Renal cortex interstitium (tissue), 11 donors: ENCODE measurements at regions not wholly inside any gene's neighbourhood (a gene's known extent, or its start where the extent isn't known, plus 50 kb on each side); places are given as distances from the start of the nearest gene placed in this dataset.

Source experiments
- DNase-seq, 11 donors: peaks; one replicate each; pipeline ENCODE4 v3.0.0-alpha.2; 2013; ENCODE audit warnings: low read depth in 9 of 11, low spot score in 4 of 11; ENCODE audit errors: extremely low read depth in 1 of 11

DNA sequence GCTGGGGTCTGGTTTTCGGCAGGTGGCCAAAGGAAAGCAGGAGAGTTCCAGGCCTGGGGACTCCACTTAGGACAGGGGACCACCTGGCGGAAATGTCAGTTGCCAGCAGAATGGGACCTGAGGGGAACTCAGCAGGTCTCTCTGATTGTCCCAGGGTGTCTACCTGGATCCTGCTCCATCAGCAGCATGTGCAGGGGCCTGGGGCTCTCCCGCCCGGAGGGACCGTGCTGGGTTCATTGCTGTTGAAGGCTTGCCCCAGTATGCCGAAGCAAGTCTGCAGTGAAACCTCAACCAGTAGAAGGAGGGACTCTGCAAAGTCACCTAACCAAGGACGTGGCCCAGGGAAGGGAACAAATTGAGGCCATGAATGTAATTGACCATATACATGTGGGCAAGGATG, 506.5 kb upstream of the MKI67 start:
- no peak for DNase-seq

DNA sequence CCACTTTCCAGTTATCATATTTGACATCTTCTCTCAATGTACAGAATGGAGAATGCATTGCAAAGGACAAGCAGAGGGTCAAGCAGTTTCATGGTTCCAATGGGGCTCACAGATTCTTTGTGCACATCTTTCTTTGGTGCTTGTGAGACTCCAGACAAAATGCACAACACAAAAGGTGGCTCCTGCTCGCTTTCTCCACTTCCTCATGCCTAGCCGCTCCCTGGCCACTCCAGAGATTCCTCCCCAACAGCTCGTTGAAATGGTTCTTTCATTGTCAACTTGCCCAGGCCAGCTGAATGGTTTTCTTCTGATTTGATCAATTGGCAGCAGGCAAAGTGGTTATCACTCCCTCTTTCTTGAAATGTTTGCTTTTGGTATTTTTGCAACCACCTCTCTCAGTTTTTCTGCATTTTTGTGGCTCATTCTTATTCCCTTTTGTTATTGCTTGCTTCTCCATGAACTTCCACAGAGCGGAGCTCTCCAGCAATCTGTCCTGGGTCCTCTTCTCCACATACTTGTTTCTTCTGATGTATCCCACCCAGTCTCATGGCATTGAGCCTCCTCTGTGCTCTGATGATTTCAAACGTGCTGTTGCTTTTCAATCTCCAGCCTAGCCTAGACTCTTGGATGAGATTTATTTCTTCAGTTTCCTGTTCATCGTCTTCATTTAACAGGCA, 507.8 kb upstream of the MKI67 start:
- DNase-seq: peak in 3 of 11 donors; percentile 26 to 35 (median 28)

DNA sequence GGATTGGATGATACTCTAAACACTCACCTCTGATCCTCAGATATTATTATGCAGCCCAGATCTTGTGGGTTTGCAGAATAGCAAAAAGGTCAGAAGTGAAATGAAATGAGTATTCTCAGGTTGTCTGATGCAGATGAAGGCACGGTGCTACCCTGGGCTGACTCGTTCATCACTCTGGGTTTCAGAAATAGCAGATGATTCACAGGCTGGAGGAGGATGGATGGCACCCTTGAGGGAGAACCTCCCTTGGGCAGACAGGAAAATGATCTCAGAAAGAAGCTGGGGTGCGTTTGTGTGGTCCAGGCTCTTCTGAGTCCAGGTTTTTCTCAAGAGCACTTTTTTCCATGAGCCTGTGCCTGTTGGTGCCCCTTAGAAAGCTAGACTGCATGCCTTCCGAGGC, 515.8 kb upstream of the MKI67 start:
- no peak for DNase-seq

DNA sequence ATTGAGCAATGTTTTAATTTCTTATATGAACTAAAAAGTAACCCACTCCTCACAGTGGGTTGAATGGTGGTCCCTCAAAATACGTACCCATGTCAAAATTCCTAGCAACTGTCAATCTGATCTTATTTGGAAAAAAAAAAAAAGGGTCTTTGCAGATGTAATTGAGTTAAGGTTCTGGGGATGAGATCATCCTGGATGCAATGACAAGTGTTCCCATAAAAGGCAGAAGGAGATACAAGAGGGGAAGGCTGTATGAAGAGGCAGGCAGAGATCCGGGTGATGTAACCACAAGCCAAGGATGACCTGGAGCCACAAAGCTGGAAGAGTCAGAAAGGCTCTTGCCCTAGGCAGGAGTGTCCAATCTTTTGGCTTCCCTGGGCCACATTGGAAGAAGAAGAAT, 516.3 kb upstream of the MKI67 start:
- DNase-seq: no peak

DNA sequence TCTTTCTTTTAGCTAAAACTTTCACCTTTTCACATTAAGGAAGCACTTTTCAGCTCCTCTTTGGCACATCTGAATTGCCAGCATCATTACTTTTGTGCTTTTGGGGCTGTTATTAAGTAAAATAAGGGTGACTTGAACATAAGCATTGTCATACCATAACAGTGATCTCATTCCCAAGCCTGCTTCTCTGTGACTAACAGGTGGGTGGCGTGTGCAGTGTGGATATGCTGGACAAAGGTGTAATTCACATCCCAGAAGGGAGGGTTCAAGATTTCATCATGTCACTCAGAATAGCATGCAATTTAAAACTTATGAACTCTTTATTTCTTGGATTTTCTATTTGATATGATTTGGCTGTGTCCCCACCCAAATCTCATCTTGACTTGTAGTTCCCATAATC, 517.4 kb upstream of the MKI67 start:
- DNase-seq: no peak

DNA sequence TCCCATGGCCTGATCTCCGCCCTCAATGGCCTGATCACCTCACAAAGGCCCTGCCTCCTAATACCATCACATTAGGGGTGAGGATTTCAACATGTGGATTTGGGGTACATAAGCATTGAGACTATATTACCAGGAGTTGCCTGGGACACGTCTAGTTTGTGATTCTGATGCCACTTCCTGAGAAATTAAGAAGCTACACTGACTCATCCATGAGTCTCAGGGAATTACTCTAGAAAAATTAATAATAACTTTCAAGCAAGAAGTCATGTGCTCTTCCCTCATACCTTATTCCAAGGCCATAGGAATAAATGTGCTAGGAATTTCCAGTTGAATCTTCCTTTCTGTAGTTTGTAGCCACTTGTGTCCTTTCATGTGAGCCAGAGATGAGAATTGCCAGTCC, 519.3 kb upstream of the MKI67 start:
- DNase-seq: no peak

DNA sequence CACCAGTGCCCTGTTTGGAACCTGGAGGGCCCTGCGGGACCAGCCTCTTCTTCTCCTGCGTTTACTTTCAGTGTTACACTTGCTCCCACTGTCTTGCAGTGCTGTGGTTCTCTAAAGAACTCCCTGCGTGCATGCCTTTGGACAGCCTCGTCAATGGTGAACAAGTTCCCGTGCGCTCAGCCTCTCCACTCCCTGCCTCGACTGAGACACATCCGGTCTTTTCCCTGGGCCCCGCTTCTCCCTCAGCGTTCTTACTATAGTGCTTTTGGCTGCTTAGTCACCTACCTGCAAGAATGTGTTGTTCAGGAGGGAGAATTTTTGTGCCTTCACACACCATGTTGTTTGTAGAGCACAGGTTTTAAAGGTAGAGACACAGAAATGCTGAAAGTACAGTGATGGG, 520.7 kb upstream of the MKI67 start:
- DNase-seq: no peak

DNA sequence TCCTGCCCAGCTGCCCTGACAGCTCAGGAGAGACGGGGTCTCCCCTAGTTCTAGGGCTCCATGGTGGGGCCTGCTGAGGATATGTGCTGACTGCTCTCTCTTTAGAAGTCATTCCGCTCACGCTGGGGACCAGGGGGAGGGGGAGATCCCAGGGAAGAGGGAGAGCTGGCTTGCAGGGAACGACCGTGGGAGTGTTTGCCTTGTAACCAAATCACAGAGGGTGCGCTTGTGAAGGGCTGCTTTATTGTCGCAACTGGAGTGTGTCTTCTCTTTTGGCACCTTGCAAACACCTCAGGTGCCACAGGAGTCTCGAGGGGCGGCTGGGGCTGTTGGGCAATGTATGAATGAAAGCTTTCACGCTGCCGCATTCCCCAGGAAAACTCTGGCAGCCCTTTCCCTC, 531.3 kb upstream of the MKI67 start:
- DNase-seq: peak in 9 of 11 donors; percentile 8 to 47 (median 26)

DNA sequence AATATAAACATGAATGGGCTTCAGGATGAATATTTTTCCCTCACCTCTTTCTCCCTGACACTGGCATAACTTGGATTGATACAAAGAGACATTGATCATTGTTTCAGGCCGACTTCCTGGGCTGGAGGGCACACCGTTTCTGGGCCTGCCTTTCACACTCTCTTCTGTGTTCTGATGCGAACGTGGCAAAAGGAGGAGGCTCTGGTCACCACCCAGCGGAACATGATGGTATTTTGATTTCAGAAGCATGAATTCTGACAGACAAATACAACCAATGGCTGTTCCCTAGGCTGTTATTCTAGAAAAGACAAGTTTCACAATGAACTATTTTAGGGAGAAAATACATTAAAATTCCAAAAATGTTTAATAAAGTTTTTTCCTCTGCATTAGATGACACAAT, 534.5 kb upstream of the MKI67 start:
- no peak for DNase-seq

DNA sequence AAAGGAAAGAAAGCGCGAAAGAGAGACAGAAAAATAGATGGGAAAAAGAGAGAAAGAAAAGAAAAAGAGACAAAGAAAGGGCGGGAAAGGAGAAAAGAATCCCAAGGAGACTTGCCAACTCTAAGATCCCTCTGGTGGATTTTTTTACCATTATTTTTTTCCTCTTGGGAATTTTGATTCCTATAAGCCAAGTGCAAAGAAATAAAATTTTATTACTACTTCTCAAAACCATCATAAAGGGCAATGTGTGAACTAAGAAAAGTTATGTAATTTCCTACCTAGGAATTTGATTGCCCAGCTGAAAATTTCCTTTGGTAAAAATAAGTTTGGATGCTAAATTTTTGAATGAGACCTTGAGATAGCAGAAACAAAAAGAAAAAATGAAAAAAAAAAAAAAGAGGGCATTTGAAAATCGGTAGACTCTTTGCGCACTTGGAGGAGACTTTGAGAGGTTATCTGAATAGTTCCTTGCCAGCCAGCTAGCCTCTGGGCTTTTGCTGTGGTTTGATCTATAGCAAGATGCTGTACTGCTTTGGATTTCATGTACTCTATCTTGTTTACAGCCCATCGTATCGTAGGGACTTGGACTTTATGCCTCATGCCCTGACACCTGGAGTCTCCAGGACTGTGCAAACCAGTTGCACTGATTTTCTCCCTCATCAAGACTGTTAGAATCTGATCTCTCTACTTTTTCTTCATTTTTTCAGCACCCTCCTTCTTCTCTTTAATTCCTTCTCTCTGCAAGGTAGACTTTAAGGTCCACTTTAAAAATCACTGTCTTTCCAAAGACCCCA, 535.4 kb upstream of the MKI67 start:
- DNase-seq: no peak

DNA sequence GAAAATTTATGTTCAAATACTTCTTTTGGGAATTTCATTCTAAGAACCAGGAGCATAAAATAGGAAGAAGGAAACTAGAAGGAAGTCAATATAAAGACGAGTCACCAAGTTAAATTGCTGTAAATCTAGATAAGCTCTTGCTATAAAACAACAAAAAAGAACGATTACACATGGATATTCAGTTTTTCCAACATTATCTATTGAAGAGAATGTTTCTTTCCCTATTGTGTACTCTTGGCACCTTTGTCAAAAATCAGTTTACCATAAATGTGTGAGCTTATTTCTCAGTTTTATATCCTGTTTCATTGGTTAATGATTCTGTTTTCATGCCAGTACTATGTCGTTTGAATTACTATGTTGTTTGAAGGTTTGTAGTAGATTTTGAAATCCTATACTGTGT, 536.3 kb upstream of the MKI67 start:
- DNase-seq: no peak

DNA sequence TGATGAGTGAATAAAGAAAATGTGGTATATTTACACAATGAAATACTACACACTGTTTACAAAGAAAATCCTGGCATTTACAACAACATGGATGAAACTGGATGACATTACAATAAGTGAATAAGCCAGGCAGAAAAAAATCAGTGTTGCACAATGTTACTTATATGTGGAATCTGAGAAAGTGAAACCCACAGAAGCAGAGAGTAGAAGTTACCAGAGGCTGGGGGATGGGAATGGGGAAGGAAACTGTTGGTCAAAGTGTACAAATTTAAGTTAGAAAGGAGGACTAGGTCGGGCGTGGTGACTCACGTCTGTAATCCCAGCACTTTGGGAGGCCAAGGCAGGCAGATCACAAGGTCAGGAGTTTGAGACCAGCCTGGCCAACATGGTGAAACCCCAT, 538.5 kb upstream of the MKI67 start:
- no peak for DNase-seq

DNA sequence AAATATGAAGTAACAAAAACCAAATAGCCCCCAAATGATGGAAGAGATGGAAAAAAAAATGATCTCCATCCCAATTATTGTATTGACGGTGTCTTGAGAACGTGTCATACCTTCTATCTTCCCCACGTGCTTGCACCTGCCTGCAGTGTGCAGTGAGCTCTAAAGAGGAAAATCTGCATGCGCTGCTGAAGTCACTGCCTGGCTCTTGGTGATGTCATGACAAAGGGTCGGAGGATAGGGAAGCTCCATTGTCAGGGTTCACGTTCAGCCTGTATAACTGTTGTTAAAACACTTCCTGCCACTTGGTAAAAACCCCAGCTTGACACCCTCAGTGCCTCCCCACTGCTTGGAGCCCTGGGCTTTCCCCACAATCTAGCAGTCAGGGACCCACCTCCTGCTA, 549.2 kb upstream of the MKI67 start:
- DNase-seq: no peak

DNA sequence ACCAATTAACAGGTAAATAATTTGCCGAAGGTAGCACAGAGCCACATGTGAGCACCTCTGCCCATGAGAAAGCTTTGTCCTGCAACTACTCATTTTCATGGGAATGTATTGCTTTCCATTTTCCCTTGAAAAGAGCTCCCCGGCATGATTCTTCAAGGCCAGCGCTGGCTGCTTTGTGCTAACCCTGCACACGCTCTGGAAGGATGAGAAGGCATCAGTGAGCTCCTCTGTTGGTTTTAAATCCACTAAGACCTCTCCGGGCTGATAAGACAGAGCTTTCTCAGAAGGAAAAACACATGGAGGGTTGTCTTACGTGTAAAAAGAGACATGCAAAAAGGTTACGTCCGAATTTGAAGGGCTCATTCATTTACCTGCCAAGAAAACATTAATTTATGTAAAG, 553.9 kb upstream of the MKI67 start:
- DNase-seq: no peak

DNA sequence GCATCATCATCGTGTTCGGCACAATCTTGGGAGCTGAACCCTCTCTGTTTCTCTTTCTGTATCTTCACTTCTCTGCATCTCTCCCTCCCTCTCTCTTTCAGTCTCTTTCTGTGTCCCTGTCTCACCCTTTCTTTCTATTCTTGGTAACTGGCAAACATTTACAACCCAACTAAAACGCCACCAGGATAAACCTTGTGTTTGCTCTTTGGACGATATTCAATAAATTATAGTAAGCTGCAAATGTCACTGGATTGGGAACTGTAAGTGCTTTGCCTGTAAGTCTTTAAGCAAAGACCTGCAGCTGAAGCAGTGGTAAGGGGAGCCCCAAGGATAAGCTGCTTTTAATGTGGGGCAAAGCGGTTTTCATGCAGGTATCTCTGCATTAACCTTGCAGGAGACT, 558.0 kb upstream of the MKI67 start:
- no peak for DNase-seq

DNA sequence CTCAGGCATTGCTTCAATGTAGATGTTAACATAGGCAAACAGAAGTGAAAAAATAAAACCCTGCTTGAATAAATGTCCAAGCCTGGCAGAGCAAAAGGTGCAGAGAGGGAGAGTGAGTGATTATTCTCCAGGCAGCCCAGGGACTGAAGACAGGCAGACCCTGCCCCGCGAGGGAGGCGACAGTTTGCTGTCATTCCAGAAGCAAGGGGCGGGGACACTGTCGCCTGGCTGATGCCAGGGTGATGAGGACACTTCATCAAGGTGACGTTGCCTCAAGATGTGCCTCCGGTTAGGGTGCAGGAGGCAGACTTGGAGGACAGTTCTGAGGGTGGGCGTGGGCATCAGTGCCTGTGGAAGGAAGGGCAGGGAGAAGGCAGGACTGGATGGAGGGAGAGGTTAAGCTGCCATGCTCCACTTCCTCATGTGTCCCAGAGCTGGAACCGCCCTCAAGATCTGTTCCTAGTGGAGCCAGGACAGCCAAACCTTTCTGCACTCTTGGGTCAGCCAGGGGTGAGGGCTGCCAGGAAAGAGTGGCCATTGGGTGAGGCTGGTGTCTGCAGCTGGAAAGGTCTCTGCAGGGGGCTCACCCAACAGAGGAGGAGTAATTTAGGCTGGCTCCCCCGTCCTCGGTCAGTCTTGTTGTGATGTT, 560.5 kb upstream of the MKI67 start:
- no peak for DNase-seq

DNA sequence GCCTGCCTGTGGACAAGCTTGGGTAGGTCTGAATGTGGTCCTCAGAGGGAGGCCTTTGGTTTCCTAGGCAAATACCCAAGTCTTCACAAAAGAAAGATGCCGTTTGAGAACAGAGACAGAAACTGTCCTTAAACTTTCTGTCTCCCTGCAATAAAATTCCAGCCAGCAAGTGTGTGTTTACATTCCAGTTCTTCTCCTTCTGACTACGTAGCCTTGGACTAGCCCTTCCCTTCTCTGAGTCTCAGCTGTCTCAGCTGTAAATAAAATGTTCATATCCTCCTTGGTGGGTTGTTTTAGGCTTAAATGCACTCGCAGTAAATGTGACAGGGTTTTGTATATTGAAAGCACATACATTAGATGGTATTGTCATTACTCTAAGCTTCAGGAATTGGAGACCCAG, 561.2 kb upstream of the MKI67 start:
- DNase-seq: no peak

DNA sequence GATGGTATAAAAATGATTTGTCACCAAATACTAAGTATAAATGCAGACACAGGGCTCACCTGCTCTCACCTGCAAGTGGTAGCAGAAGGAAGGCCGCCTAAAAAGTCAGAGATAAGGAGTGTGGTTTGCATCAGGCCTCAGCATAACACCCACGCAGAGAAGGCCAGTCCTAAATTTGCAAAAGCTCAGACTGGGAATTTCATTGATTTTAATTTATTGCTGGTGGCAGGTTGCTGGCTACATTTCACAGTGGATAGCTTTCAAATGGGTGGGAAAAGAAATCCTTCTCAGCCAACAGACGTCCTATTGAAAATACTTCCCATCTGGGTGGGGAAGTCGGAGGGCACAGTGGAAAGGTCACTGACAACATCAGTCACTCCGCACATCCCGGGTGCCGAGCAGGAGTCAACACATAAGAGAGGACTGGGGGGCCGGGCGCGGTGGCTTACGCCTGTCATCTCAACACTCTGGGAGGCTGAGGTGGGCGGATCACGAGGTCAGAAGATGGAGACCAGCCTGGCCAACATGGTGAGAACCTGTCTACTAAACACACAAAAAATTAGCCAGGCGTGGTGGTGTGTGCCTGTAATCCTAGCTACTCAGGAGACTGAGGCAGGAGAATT, 561.8 kb upstream of the MKI67 start:
- DNase-seq: no peak

DNA sequence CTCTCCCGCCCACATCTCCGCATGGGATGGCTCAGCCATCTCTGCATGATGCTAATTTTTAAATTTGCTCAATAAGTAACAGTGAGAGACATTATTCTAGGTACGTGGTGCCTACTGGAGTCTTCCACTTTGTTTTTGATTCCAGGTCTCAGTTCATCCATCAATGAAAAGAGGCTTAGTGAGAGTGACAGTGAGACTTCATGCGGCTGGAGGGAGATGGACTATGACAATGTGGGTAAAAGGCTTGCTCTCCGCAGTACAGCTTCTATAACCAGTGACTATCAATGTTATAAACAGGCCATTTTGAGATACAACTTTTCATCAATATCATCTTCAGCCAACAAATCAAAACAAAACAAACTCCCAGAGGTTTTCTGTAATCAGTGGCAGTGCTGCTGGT, 563.4 kb upstream of the MKI67 start:
- DNase-seq: no peak

DNA sequence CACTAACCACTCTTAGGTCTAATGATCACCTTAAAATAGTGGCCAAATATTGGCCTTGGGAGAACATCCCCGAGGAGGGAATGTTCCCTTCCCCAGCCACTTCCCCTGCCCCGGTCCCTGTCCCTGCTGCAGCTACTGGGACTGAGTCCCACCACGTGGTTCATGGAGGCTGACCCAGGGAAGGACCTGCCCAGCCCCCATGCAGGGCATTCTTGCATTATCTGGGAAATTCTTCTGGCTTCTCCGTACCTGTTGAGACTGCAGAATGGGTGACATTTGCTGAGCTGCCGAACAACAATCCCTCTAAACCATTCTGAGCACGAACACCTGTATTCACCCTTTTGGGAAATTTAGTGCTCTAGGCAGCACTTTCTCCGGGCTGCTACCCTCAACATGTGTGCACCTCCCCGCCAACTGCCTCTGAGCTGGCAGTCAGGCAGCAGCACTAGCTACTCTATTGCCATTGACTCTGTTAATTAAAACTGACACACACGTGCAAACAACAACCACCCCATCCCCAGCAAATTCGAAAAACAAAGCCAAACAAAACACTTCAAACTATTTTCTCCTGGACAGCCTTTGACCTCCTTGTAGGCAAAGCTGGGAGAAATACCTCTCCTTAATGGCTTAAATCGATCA, 567.4 kb upstream of the MKI67 start:
- DNase-seq: no peak
